Neural progenitor cell (in vitro differentiated cells): ENCODE measurements at regions not wholly inside any gene's neighbourhood (a gene's known extent, or its start where the extent isn't known, plus 50 kb on each side); places are given as distances from the start of the nearest gene placed in this dataset.
A peak's percentile ranks its signal among the peaks of the same experiment; 100 is the strongest.
"Not testable (repeated sequence)": the region's sequence is repeated elsewhere in the genome, so short reads cannot be mapped to it uniquely, and the experiment has no call there.

Experiments used
- DNase-seq: peaks from one replicate; pipeline ENCODE4 v3.0.0-alpha.2; 2016; ENCODE audit warnings: low spot score
- H2AFZ ChIP-seq: fragments of 200-600 bp; sonication (generic); replicated peaks from 2 replicates; pipeline ENCODE4 v1.6.1; 2016; ENCODE audit warnings: antibody characterized with exemption
- H3F3A ChIP-seq: fragments of 200-600 bp; sonication (generic); 2 replicates; pipeline ENCODE4 v1.6.1; 2016; ENCODE audit warnings: antibody characterized with exemption, low read depth
- H3K27ac ChIP-seq: fragments of 200-600 bp; sonication (generic); 2 replicates; pipeline ENCODE4 v1.5.1; 2016; ENCODE audit warnings: mild to moderate bottlenecking
- H3K27me3 ChIP-seq: fragments of 200-600 bp; sonication (generic); 2 replicates; pipeline ENCODE4 v1.6.1; 2016; ENCODE audit warnings: mild to moderate bottlenecking, moderate library complexity
- H3K36me3 ChIP-seq: fragments of 200-600 bp; sonication (generic); 2 replicates; pipeline ENCODE4 v1.5.1; 2016
- H3K4me1 ChIP-seq: fragments of 200-600 bp; sonication (generic); 2 replicates; pipeline ENCODE4 v1.6.1; 2016; ENCODE audit warnings: mixed run types
- H3K4me2 ChIP-seq: fragments of 200-600 bp; sonication (generic); 2 replicates; pipeline ENCODE4 v1.6.1; 2016
- H3K4me3 ChIP-seq: fragments of 200-600 bp; sonication (generic); 2 replicates; pipeline ENCODE4 v1.5.1; 2016
- H3K79me2 ChIP-seq: fragments of 200-600 bp; sonication (generic); 2 replicates; pipeline ENCODE4 v1.6.1; 2016; ENCODE audit warnings: low read depth
- H3K9ac ChIP-seq: fragments of 200-600 bp; sonication (generic); 2 replicates; pipeline ENCODE4 v1.6.1; 2016
- H3K9me3 ChIP-seq: fragments of 200-600 bp; sonication (generic); 2 replicates; pipeline ENCODE4 v1.5.1; 2016; ENCODE audit warnings: low read depth
- H4K20me1 ChIP-seq: fragments of 200-600 bp; sonication (generic); 2 replicates; pipeline ENCODE4 v1.6.1; 2016; ENCODE audit warnings: low read depth
- H3K27ac Mint-ChIP-seq: 3 replicates; pipeline ENCODE4 v1.8.0; 2021; ENCODE audit warnings: mixed read lengths
- H3K27me3 Mint-ChIP-seq: 2 replicates; pipeline ENCODE4 v1.8.0; 2022; ENCODE audit warnings: low read depth, mild to moderate bottlenecking, inconsistent platforms, moderate library complexity, mixed read lengths; ENCODE audit not compliant: insufficient read depth
- H3K36me3 Mint-ChIP-seq: 3 replicates; pipeline ENCODE4 v1.8.0; 2021; ENCODE audit warnings: mixed read lengths
- H3K4me1 Mint-ChIP-seq: 3 replicates; pipeline ENCODE4 v1.8.0; 2021; ENCODE audit warnings: mixed read lengths
- H3K4me3 Mint-ChIP-seq: 3 replicates; pipeline ENCODE4 v1.8.0; 2021; ENCODE audit warnings: mild to moderate bottlenecking, moderate library complexity, mixed read lengths
- H3K9me3 Mint-ChIP-seq: 3 replicates; pipeline ENCODE4 v1.8.0; 2020; ENCODE audit warnings: mixed read lengths

- H4K20me1 ChIP-seq, H3K4me1 Mint-ChIP-seq, H3K4me1 ChIP-seq, H3K79me2 ChIP-seq, H3K27ac ChIP-seq, H3K9ac ChIP-seq, H3K27ac Mint-ChIP-seq, H3K4me2 ChIP-seq, H3F3A ChIP-seq, H2AFZ ChIP-seq, H3K4me3 Mint-ChIP-seq, H3K36me3 ChIP-seq, H3K4me3 ChIP-seq, H3K27me3 ChIP-seq: not testable (repeated sequence)
- peaks cover 21% of the 10 kb centered on the region for H3K9me3 ChIP-seq
- peaks cover 14% of the 10 kb centered on the region for H3K27me3 Mint-ChIP-seq
- H3K36me3 Mint-ChIP-seq, result peaks cover 13% of the 10 kb centered on the region
- DNase-seq, result peak; percentile 8
- H3K9me3 Mint-ChIP-seq, result peaks cover 90% of the 10 kb centered on the region
Measured at GRCh38 chr4:49147596-49147995, 161.5 kb downstream of the CWH43 start.

DNA sequence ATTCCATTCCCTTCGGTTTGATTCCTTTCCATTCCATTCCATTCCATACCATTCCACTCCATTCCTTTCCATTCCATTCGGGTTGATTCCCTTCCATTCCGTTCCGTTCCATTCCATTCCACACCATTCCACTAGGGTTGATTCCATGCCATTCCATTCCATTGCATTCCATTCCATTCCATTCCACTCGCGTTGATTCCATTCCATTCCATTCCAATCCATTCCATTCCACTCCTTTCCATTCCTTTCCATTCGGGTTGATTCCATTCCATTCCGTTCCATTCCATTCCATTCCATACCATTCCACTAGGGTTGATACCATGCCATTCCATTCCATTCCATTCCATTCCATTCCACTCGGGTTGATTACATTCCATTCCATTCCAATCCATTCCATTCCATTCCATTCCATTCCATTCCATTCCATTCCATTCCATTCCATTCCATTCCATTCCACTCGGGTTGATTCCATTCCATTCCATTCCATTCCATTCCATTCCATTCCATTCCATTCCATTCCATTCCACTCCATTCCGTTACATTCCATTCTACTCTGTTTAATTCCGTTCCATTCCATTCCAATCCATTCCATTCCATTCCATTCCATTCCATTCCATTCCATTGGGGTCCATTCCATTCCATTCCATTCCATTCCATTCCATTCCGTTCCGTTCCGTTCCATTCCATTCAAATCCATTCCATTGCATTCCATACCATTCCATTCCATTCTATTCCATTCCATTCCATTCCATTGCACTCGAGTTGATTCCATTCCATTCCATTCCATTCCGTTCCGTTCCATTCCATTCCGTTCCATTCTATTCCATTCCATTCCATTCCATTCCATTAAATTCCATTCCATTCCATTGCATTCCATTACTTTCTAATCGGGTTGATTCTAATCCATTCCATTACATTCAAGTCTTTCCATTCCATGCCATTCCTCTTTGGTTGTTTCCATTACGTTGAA lies 163.2 kb downstream of the CWH43 start:
- not testable (repeated sequence) for H2AFZ ChIP-seq, H3K27ac ChIP-seq, H4K20me1 ChIP-seq, H3F3A ChIP-seq, H3K27ac Mint-ChIP-seq, H3K36me3 ChIP-seq, H3K9ac ChIP-seq, H3K27me3 ChIP-seq, H3K4me1 Mint-ChIP-seq, H3K4me1 ChIP-seq, H3K4me2 ChIP-seq, H3K79me2 ChIP-seq, H3K4me3 Mint-ChIP-seq, H3K4me3 ChIP-seq
- H3K36me3 Mint-ChIP-seq, result peaks cover 18% of the 10 kb centered on the region
- H3K27me3 Mint-ChIP-seq, result peaks cover 23% of the 10 kb centered on the region
- H3K9me3 ChIP-seq, result peaks cover 25% of the 10 kb centered on the region
- peaks cover 92% of the 10 kb centered on the region for H3K9me3 Mint-ChIP-seq
- DNase-seq, result peak; percentile 81

DNA sequence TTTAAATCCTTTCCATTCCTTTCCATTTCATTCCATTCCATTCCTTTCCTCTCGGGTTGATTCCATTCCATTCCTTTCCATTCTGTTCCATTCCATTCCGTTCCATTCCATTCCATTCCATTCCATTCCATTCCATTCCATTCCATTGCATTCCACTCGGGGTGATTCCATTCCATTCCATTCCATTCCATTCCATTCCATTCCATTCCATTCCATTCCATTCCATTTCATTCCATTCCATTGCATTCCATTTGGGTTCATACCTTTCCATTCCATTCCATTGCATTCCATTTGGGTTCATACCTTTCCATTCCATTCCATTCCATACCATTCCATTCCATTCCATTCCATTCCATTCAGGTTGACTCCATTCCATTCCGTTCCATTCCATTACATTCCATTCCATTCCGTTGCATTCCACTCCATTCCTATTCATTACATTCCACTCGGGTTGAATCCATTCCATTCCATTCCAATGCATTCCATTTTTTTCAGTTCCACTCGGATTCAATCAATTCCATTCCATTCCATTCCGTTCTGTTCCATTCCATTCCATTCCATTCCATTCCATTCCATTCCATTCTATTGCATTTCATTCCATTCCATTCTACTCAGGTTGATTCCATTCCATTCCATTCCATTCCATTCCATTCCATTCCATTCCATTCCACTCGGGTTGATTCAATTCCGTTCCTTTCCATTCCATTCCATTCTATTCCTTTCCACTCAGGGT lies 164.4 kb downstream of the CWH43 start:
- peaks cover 23% of the 10 kb centered on the region for H3K36me3 Mint-ChIP-seq
- H3K27ac Mint-ChIP-seq, result not testable (repeated sequence)
- peaks cover 30% of the 10 kb centered on the region for H3K9me3 ChIP-seq

DNA sequence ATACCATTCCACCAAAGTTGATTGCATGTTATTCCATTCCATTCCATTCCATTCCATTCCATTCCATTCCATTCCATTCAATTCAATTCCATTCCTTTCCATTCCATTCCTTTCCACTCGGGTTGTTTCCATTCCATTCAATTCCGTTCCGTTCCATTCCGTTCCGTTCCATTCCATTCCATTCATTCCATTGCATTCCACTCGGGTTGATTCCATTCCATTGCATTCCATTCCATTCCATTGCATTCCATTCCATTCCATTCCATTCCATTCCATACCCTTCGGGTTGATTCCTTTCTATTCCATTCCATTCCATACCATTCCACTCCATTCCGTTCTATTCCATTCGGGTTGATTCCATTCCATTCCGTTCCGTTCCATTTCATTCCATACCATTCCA lies 166.9 kb downstream of the CWH43 start:
- H2AFZ ChIP-seq, H3K79me2 ChIP-seq, H3K4me1 Mint-ChIP-seq, H4K20me1 ChIP-seq, H3K9ac ChIP-seq, H3F3A ChIP-seq, H3K4me3 Mint-ChIP-seq, H3K4me2 ChIP-seq, H3K36me3 ChIP-seq, H3K27me3 ChIP-seq, H3K27ac ChIP-seq, H3K27ac Mint-ChIP-seq, DNase-seq, H3K4me1 ChIP-seq, H3K4me3 ChIP-seq: not testable (repeated sequence)
- H3K9me3 ChIP-seq, result peaks cover 44% of the 10 kb centered on the region
- H3K36me3 Mint-ChIP-seq, result peaks cover 19% of the 10 kb centered on the region
- H3K9me3 Mint-ChIP-seq, result peaks cover 92% of the 10 kb centered on the region
- peaks cover 29% of the 10 kb centered on the region for H3K27me3 Mint-ChIP-seq

More for the DNA sequence above, 164.4 kb downstream of the CWH43 start:
- H4K20me1 ChIP-seq, H3K4me1 Mint-ChIP-seq, H3K4me2 ChIP-seq, H2AFZ ChIP-seq, H3K27ac ChIP-seq, DNase-seq, H3K27me3 ChIP-seq, H3K36me3 ChIP-seq, H3F3A ChIP-seq, H3K4me1 ChIP-seq, H3K79me2 ChIP-seq, H3K4me3 ChIP-seq, H3K4me3 Mint-ChIP-seq, H3K9ac ChIP-seq: not testable (repeated sequence)
- peaks cover 27% of the 10 kb centered on the region for H3K27me3 Mint-ChIP-seq
- peaks cover 94% of the 10 kb centered on the region for H3K9me3 Mint-ChIP-seq

GRCh38 chr4:49154308-49155103 lies 168.4 kb downstream of the CWH43 start:
- H3K9me3 ChIP-seq, result peaks cover 49% of the 10 kb centered on the region
- peak; percentile 60 for DNase-seq
- not testable (repeated sequence) for H3K9ac ChIP-seq, H2AFZ ChIP-seq, H3K27ac Mint-ChIP-seq, H3K4me1 Mint-ChIP-seq, H3K27me3 ChIP-seq, H3K4me2 ChIP-seq, H3F3A ChIP-seq, H3K4me3 ChIP-seq, H3K79me2 ChIP-seq, H3K27ac ChIP-seq, H4K20me1 ChIP-seq, H3K4me3 Mint-ChIP-seq, H3K4me1 ChIP-seq, H3K36me3 ChIP-seq
- Mint-ChIP-seq H3K9me3 (peaks cover 82% of the 10 kb centered on the region), H3K27me3 (peaks cover 25% of the 10 kb centered on the region), H3K36me3 (peaks cover 16% of the 10 kb centered on the region)

DNA sequence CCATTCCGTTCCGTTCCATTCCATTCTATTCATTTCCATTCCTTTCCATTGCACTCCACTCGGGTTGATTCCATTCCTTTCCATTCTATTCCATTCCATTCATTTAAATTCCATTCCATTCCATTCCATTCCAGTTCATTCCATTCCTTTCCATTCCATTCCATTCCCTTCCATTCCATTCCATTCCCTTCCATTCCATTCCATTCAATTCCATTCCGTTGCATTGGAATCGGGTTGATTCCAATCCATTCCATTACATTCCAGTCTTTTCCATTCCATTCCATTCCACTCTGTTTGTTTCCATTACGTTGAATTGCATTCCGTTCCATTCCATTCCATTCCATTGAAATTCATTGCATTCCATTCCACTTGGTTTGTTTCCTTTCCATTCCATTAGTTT lies 169.2 kb downstream of the CWH43 start:
- not testable (repeated sequence) for H3K4me3 Mint-ChIP-seq, H2AFZ ChIP-seq, H3K4me1 ChIP-seq, H3K4me2 ChIP-seq, H3K4me3 ChIP-seq, H3K4me1 Mint-ChIP-seq, H4K20me1 ChIP-seq, H3F3A ChIP-seq, H3K27ac Mint-ChIP-seq, H3K36me3 ChIP-seq, H3K9ac ChIP-seq, H3K27me3 ChIP-seq, H3K27ac ChIP-seq, DNase-seq, H3K79me2 ChIP-seq
- H3K9me3 ChIP-seq, result peaks cover 44% of the 10 kb centered on the region
- peaks cover 75% of the 10 kb centered on the region for H3K9me3 Mint-ChIP-seq
- H3K36me3 Mint-ChIP-seq, result peaks cover 12% of the 10 kb centered on the region
- peaks cover 21% of the 10 kb centered on the region for H3K27me3 Mint-ChIP-seq

GRCh38 chr4:49156309-49156708 lies 170.2 kb downstream of the CWH43 start:
- H3K36me3 Mint-ChIP-seq, H2AFZ ChIP-seq, H3F3A ChIP-seq, H3K4me2 ChIP-seq, H3K4me1 Mint-ChIP-seq, H3K27me3 ChIP-seq, H3K79me2 ChIP-seq, H3K9ac ChIP-seq, H3K4me1 ChIP-seq, H4K20me1 ChIP-seq, H3K4me3 Mint-ChIP-seq, H3K36me3 ChIP-seq, DNase-seq, H3K27ac Mint-ChIP-seq, H3K27ac ChIP-seq, H3K4me3 ChIP-seq: not testable (repeated sequence)
- Mint-ChIP-seq H3K9me3 (peaks cover 65% of the 10 kb centered on the region), H3K27me3 (peaks cover 19% of the 10 kb centered on the region)
- peaks cover 35% of the 10 kb centered on the region for H3K9me3 ChIP-seq
